ENCODE measurements at regions not wholly inside any gene's neighbourhood (a gene's known extent, or its start where the extent isn't known, plus 50 kb on each side); places are given as distances from the start of the nearest gene placed in this dataset.
A peak's percentile ranks its signal among the peaks of the same experiment; 100 is the strongest.

DNA sequence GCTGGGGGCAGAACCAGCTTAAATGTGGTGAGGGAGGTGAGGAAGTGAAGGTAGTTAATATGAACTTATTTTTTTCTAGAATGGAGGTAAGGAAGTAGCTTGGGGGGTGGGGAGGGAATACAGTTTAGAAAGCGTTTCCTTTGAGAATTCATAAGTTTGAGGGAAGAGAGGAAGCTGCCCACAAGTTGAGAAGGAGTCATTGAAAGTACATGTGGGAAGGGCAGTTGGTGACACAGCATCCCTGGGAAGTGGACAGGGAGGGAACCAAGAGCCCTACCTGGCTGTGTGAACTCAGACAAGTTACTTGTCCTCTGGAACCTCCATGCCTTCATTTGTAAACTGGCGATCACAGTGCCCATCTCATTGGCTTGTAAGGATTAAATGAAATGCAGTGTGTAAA is 125.9 kb upstream of the SPON1 start:
- Histone ChIP-seq H3K4me2 (ENCODE audit: low read length) (peak overlapping the region; percentile 58), H3K79me2 (ENCODE audit: low read length) (no peaks in the 10 kb centered on the region), H3K4me3 (ENCODE audit: low read length) (no peak overlapping the region), H3F3A (ENCODE audit: low read length, unreplicated experiment) (no peaks in the 10 kb centered on the region), H3K4me1 (ENCODE audit: insufficient read depth, low read length) (peaks cover 38% of the 10 kb centered on the region), H3K9ac (ENCODE audit: low read length) (peak overlapping the region; percentile 77), H3K36me3 (ENCODE audit: low read depth, low read length) (no peaks in the 10 kb centered on the region), H3K9me3 (ENCODE audit: low read length) (no peaks in the 10 kb centered on the region), H4K20me1 (ENCODE audit: low read length) (no peaks in the 10 kb centered on the region), H2AFZ (ENCODE audit: low read length) (no peak overlapping the region), H3K27ac (ENCODE audit: low read length) (peak overlapping the region; percentile 95), H3K9me2 (replicated peaks; ENCODE audit: low read length) (no peaks in the 10 kb centered on the region), H3K27me3 (ENCODE audit: low read length) (no peaks in the 10 kb centered on the region)
- no peak for TF ChIP-seq EZH2phosphoT487 (IDR thresholded peaks at IDR 0.05; ENCODE audit: borderline replicate concordance, low read length)
- no peak for TF ChIP-seq CTCF (conservative IDR thresholded peaks at IDR 0.05; ENCODE audit: low read depth, low read length)
- TF ChIP-seq EZH2 (IDR thresholded peaks at IDR 0.05; ENCODE audit: low read length, unreplicated experiment), result no peak
- intact Hi-C loops (cut with micrococcal nuclease), result loop anchor here (1.0 to 2.0 kb wide), 2 partner anchors 20 to 37 kb away; no protein-coding TSS in a partner anchor
- CTCF ChIA-PET, result interaction anchor here (0.7 kb wide), 1 partner anchor 175 kb away, joined by 11 read pairs; no protein-coding TSS in a partner anchor
- no TSS peak for BruUV-seq (replicated peaks)
- DNase-seq (peak; percentile 71), ATAC-seq (peak; percentile 45)
- POLR2A ChIA-PET (ENCODE audit: unreplicated experiment), result no interaction called here

- H3K79me2 ChIP-seq (ENCODE audit: low read length), result no peaks in the 10 kb centered on the region
- H3K4me1 ChIP-seq (ENCODE audit: insufficient read depth, low read length), result peaks cover 35% of the 10 kb centered on the region
- H3K9ac ChIP-seq (ENCODE audit: low read length), result peak overlapping the region; percentile 77
- H2AFZ ChIP-seq (ENCODE audit: low read length), result no peak overlapping the region
- no peak overlapping the region for H3K4me3 ChIP-seq (ENCODE audit: low read length)
- no peaks in the 10 kb centered on the region for H4K20me1 ChIP-seq (ENCODE audit: low read length)
- intact Hi-C loops (cut with micrococcal nuclease), result loop anchor here (1.0 to 2.0 kb wide), 2 partner anchors 20 to 36 kb away; no protein-coding TSS in a partner anchor
- H3F3A ChIP-seq (ENCODE audit: low read length, unreplicated experiment), result no peaks in the 10 kb centered on the region
- H3K27me3 ChIP-seq (ENCODE audit: low read length), result no peaks in the 10 kb centered on the region
- peak overlapping the region; percentile 72 for H3K4me2 ChIP-seq (ENCODE audit: low read length)
- H3K9me3 ChIP-seq (ENCODE audit: low read length), result no peaks in the 10 kb centered on the region
- ATAC-seq (peak; percentile 88), DNase-seq (peak; percentile 94)
- ChIA-PET POLR2A (ENCODE audit: unreplicated experiment) (interaction anchor here (0.7 kb wide), 1 partner anchor 20 kb away, joined by 7 read pairs; no protein-coding TSS in a partner anchor), CTCF (interaction anchor here (0.5 kb wide), 1 partner anchor 35 kb away, joined by 3 read pairs; no protein-coding TSS in a partner anchor)
- no TSS peak for BruUV-seq (replicated peaks)
- peak overlapping the region; percentile 95 for H3K27ac ChIP-seq (ENCODE audit: low read length)
- no peaks in the 10 kb centered on the region for H3K36me3 ChIP-seq (ENCODE audit: low read depth, low read length)
- H3K9me2 ChIP-seq (replicated peaks; ENCODE audit: low read length), result no peaks in the 10 kb centered on the region
- TF ChIP-seq CTCF (conservative IDR thresholded peaks at IDR 0.05; ENCODE audit: low read depth, low read length), result no peak
- TF ChIP-seq EZH2phosphoT487 (IDR thresholded peaks at IDR 0.05; ENCODE audit: borderline replicate concordance, low read length), result no peak
- no peak for TF ChIP-seq EZH2 (IDR thresholded peaks at IDR 0.05; ENCODE audit: low read length, unreplicated experiment)
These were observed 125.2 kb upstream of the SPON1 start for GRCh38 chr11:13837286-13837685.

DNA sequence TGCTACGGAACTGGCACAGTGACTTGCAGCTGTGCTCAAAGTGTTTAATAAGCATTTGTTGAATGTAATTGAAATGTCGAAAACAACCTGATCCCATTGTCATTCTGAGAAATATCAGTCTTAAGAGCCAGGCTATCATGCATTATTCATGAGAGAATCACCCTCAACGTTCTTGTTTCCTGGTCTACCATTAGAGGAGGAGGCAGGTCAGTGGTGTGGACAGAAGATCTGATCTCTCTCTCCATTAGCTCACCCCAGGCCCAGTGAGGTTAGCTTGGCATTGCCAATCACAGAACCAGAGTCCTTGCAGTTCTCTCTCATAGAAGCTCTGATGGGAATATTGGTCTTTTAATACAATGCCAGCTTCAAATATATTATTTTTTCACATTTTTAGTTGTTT is 121.1 kb upstream of the SPON1 start:
- BruUV-seq (replicated peaks), result no TSS peak
- Histone ChIP-seq H3K4me3 (ENCODE audit: low read length) (no peak overlapping the region), H3K27ac (ENCODE audit: low read length) (no peak overlapping the region), H3K9me3 (ENCODE audit: low read length) (no peaks in the 10 kb centered on the region), H3K27me3 (ENCODE audit: low read length) (no peaks in the 10 kb centered on the region), H3F3A (ENCODE audit: low read length, unreplicated experiment) (no peaks in the 10 kb centered on the region), H3K9ac (ENCODE audit: low read length) (no peak overlapping the region), H3K36me3 (ENCODE audit: low read depth, low read length) (no peaks in the 10 kb centered on the region), H3K9me2 (replicated peaks; ENCODE audit: low read length) (no peaks in the 10 kb centered on the region), H3K79me2 (ENCODE audit: low read length) (no peaks in the 10 kb centered on the region), H3K4me2 (ENCODE audit: low read length) (no peak overlapping the region), H2AFZ (ENCODE audit: low read length) (no peak overlapping the region), H4K20me1 (ENCODE audit: low read length) (no peaks in the 10 kb centered on the region), H3K4me1 (ENCODE audit: insufficient read depth, low read length) (peaks cover 23% of the 10 kb centered on the region)
- POLR2A ChIA-PET (ENCODE audit: unreplicated experiment), result no interaction called here
- TF ChIP-seq EZH2phosphoT487 (IDR thresholded peaks at IDR 0.05; ENCODE audit: borderline replicate concordance, low read length) (no peak), EZH2 (IDR thresholded peaks at IDR 0.05; ENCODE audit: low read length, unreplicated experiment) (no peak), CTCF (conservative IDR thresholded peaks at IDR 0.05; ENCODE audit: low read depth, low read length) (no peak)
- DNase-seq (no peak), ATAC-seq (no peak)
- CTCF ChIA-PET, result no interaction called here
- intact Hi-C loops (cut with micrococcal nuclease), result no loop called here

All from PC-3 (cell line).